ENCODE measurements at regions not wholly inside any gene's neighbourhood (a gene's known extent, or its start where the extent isn't known, plus 50 kb on each side); places are given as distances from the start of the nearest gene placed in this dataset.
"Not testable (repeated sequence)": the region's sequence is repeated elsewhere in the genome, so short reads cannot be mapped to it uniquely, and the experiment has no call there.

- no peak for DNase-seq (ENCODE audit: low spot score)
Measured at GRCh38 chr4:43089730-43090129, 197.2 kb downstream of the GRXCR1 start.

GRCh38 chr4:43103048-43103447 is 210.5 kb downstream of the GRXCR1 start:
- DNase-seq (ENCODE audit: low spot score), result no peak

- DNase-seq (ENCODE audit: low spot score), result no peak
Measured at GRCh38 chr4:43112139-43112538, 219.6 kb downstream of the GRXCR1 start.

GRCh38 chr4:43113196-43113595 is 220.7 kb downstream of the GRXCR1 start:
- no peak for DNase-seq (ENCODE audit: low spot score)

- no peak for DNase-seq (ENCODE audit: low spot score)
Measured at GRCh38 chr4:43126595-43126994, 234.1 kb downstream of the GRXCR1 start.

- no peak for DNase-seq (ENCODE audit: low spot score)
Measured at GRCh38 chr4:43130228-43131021, 237.9 kb downstream of the GRXCR1 start.

GRCh38 chr4:43132010-43132582 is 239.6 kb downstream of the GRXCR1 start:
- peak; percentile 64 for DNase-seq (ENCODE audit: low spot score)

- no peak for DNase-seq (ENCODE audit: low spot score)
Measured at GRCh38 chr4:43133566-43133965, 241.1 kb downstream of the GRXCR1 start.

- no peak for DNase-seq (ENCODE audit: low spot score)
Measured at GRCh38 chr4:43136752-43137151, 244.2 kb downstream of the GRXCR1 start.

GRCh38 chr4:43146198-43146597 is 253.7 kb downstream of the GRXCR1 start:
- no peak for DNase-seq (ENCODE audit: low spot score)

- no peak for DNase-seq (ENCODE audit: low spot score)
Measured at GRCh38 chr4:43148481-43148880, 256.0 kb downstream of the GRXCR1 start.

GRCh38 chr4:43163101-43163792 is 270.7 kb downstream of the GRXCR1 start:
- no peak for DNase-seq (ENCODE audit: low spot score)

GRCh38 chr4:43189741-43190140 is 297.2 kb downstream of the GRXCR1 start:
- DNase-seq (ENCODE audit: low spot score), result no peak

GRCh38 chr4:43212576-43212975 is 320.1 kb downstream of the GRXCR1 start:
- DNase-seq (ENCODE audit: low spot score), result not testable (repeated sequence)

GRCh38 chr4:43223820-43224219 is 331.3 kb downstream of the GRXCR1 start:
- DNase-seq (ENCODE audit: low spot score), result no peak

GRCh38 chr4:43224559-43224958 is 332.0 kb downstream of the GRXCR1 start:
- no peak for DNase-seq (ENCODE audit: low spot score)

GRCh38 chr4:43233321-43233720 is 340.8 kb downstream of the GRXCR1 start:
- DNase-seq (ENCODE audit: low spot score), result no peak

- no peak for DNase-seq (ENCODE audit: low spot score)
Measured at GRCh38 chr4:43234626-43235415, 342.3 kb downstream of the GRXCR1 start.

GRCh38 chr4:43238008-43238407 is 345.5 kb downstream of the GRXCR1 start:
- no peak for DNase-seq (ENCODE audit: low spot score)

- no peak for DNase-seq (ENCODE audit: low spot score)
Measured at GRCh38 chr4:43238585-43238984, 346.1 kb downstream of the GRXCR1 start.

GRCh38 chr4:43241104-43241503 is 348.6 kb downstream of the GRXCR1 start:
- no peak for DNase-seq (ENCODE audit: low spot score)

- DNase-seq (ENCODE audit: low spot score), result no peak
Measured at GRCh38 chr4:43242606-43243005, 350.1 kb downstream of the GRXCR1 start.

All from kidney capillary endothelial cell (primary cell).